ENCODE measurements at regions not wholly inside any gene's neighbourhood (a gene's known extent, or its start where the extent isn't known, plus 50 kb on each side); places are given as distances from the start of the nearest gene placed in this dataset.

DNA sequence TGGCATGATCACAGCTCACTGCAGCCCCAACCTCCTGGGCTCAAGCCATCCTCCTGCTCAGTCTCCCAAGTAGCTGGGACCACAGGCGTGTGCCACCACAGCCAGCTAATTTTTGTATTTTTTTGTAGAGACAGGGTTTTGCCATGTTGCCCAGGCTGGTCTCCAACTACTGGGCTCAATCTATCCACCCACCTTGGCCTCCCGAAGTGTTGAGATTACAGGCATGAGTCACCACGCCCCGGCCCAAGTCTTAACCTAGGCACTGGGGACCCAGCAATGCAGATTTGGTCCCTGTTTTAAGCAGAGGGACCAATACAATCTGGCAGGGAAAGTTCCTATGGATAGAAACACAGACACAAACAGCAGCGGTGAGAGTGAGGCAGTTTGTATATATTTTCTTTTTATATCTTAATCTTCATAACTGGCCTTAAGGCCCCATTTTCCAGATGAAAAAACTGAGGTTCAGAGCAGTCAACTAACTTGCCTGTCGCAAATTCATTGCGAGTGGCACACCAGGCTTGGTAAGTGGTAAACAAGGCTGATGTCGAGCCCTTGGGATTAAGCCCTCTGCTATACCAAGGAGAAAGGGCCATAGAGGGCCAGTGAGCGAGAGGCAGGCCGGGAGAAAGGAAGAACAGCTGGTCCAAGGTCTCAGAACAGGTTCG is 77.8 kb upstream of the TINAGL1 start:
- no peak for DNase-seq (ENCODE audit: low read depth)
- no peak overlapping the region for H3K4me3 ChIP-seq (ENCODE audit: low read depth, low read length)
- TF ChIP-seq, protein P1, sequence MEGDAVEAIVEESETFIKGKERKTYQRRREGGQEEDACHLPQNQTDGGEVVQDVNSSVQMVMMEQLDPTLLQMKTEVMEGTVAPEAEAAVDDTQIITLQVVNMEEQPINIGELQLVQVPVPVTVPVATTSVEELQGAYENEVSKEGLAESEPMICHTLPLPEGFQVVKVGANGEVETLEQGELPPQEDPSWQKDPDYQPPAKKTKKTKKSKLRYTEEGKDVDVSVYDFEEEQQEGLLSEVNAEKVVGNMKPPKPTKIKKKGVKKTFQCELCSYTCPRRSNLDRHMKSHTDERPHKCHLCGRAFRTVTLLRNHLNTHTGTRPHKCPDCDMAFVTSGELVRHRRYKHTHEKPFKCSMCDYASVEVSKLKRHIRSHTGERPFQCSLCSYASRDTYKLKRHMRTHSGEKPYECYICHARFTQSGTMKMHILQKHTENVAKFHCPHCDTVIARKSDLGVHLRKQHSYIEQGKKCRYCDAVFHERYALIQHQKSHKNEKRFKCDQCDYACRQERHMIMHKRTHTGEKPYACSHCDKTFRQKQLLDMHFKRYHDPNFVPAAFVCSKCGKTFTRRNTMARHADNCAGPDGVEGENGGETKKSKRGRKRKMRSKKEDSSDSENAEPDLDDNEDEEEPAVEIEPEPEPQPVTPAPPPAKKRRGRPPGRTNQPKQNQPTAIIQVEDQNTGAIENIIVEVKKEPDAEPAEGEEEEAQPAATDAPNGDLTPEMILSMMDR (IDR thresholded peaks at IDR 0.05; ENCODE audit: control insufficient read depth, extremely low read depth, insufficient read depth): no peak

GRCh38 chr1:31501505-31501904 is 74.8 kb upstream of the TINAGL1 start:
- DNase-seq (ENCODE audit: low read depth): no peak
- H3K4me3 ChIP-seq (ENCODE audit: low read depth, low read length): no peak overlapping the region
- TF ChIP-seq, protein P1 (IDR thresholded peaks at IDR 0.05; ENCODE audit: control insufficient read depth, extremely low read depth, insufficient read depth): no peak

DNA sequence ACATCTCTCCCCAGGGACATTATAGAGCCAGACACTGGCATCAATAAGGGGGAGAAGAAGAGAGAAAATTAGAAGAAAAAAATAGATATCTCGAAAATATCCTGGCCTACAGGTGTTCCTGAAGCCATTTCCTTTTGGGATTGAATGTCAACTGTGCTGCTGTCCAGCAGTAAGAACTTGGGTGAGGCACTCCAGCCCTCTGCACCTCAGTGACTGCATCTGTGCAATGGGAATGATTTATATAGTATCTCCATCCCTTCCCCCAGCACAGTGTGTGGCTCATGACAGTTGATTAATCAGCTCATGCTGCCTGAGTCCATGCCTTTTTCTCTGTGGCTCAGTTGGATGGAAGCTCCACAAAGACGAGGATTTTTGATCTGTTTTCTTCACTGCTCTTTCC is 74.1 kb upstream of the TINAGL1 start:
- DNase-seq (ENCODE audit: low read depth): no peak
- TF ChIP-seq, protein P1 (IDR thresholded peaks at IDR 0.05; ENCODE audit: control insufficient read depth, extremely low read depth, insufficient read depth): no peak

GRCh38 chr1:31502926-31503511 is 73.3 kb upstream of the TINAGL1 start:
- TF ChIP-seq, protein P1 (IDR thresholded peaks at IDR 0.05; ENCODE audit: control insufficient read depth, extremely low read depth, insufficient read depth): no peak
- no peak overlapping the region for H3K4me3 ChIP-seq (ENCODE audit: low read depth, low read length)
- no peak for DNase-seq (ENCODE audit: low read depth)

More for the DNA sequence above, 74.1 kb upstream of the TINAGL1 start:
- no peak overlapping the region for H3K4me3 ChIP-seq (ENCODE audit: low read depth, low read length)

DNA sequence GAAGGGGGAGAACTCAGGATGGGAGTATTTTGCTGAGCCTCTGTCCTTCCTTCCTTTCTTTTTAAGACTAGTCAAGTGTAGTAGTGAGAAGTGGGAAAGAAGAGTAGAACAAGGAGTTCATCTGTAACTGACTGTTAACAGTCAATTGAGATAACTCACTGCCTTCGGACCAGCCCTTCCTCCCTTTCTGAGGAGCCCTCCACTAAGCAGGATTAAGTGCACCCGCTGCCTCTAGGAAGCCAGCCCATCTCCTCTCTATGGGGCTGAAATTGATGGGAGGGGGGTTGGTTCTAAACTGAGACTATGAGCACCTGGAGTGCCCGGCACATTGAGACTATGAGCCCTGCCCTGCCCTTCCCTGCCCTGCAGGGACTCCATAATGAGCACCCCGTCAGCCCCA is 72.7 kb upstream of the TINAGL1 start:
- no peak for DNase-seq (ENCODE audit: low read depth)
- H3K4me3 ChIP-seq (ENCODE audit: low read depth, low read length): no peak overlapping the region
- TF ChIP-seq, protein P1 (IDR thresholded peaks at IDR 0.05; ENCODE audit: control insufficient read depth, extremely low read depth, insufficient read depth): no peak

- DNase-seq (ENCODE audit: low read depth): no peak
- TF ChIP-seq, protein P1 (IDR thresholded peaks at IDR 0.05; ENCODE audit: control insufficient read depth, extremely low read depth, insufficient read depth): no peak
- no peak overlapping the region for H3K4me3 ChIP-seq (ENCODE audit: low read depth, low read length)
Measured at GRCh38 chr1:31504001-31504400, 72.3 kb upstream of the TINAGL1 start.
